ENCODE measurements at regions not wholly inside any gene's neighbourhood (a gene's known extent, or its start where the extent isn't known, plus 50 kb on each side); places are given as distances from the start of the nearest gene placed in this dataset.

- no peak for DNase-seq (ENCODE audit: low read depth)
These were observed 145.2 kb downstream of the DNAJB6 start for GRCh38 chr7:157482025-157482424.

GRCh38 chr7:157482517-157483087 is 145.8 kb downstream of the DNAJB6 start:
- peak; percentile 9 for DNase-seq (ENCODE audit: low read depth)

GRCh38 chr7:157483515-157483914 is 146.7 kb downstream of the DNAJB6 start:
- DNase-seq (ENCODE audit: low read depth) = no peak

- DNase-seq (ENCODE audit: low read depth) = no peak
These were observed 147.2 kb downstream of the DNAJB6 start for GRCh38 chr7:157483971-157484410.

GRCh38 chr7:157484411-157485081 is 147.7 kb downstream of the DNAJB6 start:
- DNase-seq (ENCODE audit: low read depth) = no peak

- no peak for DNase-seq (ENCODE audit: low read depth)
These were observed 148.6 kb downstream of the DNAJB6 start for GRCh38 chr7:157485361-157485831.

- no peak for DNase-seq (ENCODE audit: low read depth)
These were observed 149.4 kb downstream of the DNAJB6 start for GRCh38 chr7:157486007-157486755.

- no peak for DNase-seq (ENCODE audit: low read depth)
These were observed 150.4 kb downstream of the DNAJB6 start for GRCh38 chr7:157487046-157487770.

- DNase-seq (ENCODE audit: low read depth) = no peak
These were observed 151.5 kb downstream of the DNAJB6 start for GRCh38 chr7:157488281-157488680.

GRCh38 chr7:157488966-157489365 is 152.2 kb downstream of the DNAJB6 start:
- DNase-seq (ENCODE audit: low read depth) = no peak

All from LHCN-M2 (cell line).